KOPT-K1 (cell line): ENCODE measurements at regions not wholly inside any gene's neighbourhood (a gene's known extent, or its start where the extent isn't known, plus 50 kb on each side); places are given as distances from the start of the nearest gene placed in this dataset.

Experiments used
- H3K27ac ChIP-seq: fragments of 200-600 bp; sonication (generic); 2 replicates; pipeline ENCODE4 v1.5.1; 2016; ENCODE audit warnings: antibody characterized with exemption, mild to moderate bottlenecking, low read depth, low read length; ENCODE audit not compliant: poor library complexity, severe bottlenecking
- H3K36me3 ChIP-seq: fragments of 200-600 bp; sonication (generic); 2 replicates; pipeline ENCODE4 v1.5.1; 2017; ENCODE audit warnings: antibody characterized with exemption, mild to moderate bottlenecking, low read length, moderate library complexity; ENCODE audit not compliant: insufficient read depth
- H3K9me3 ChIP-seq: fragments of 200-600 bp; sonication (generic); 2 replicates; pipeline ENCODE4 v1.5.1; 2017; ENCODE audit warnings: antibody characterized with exemption, low read length, mild to moderate bottlenecking; ENCODE audit not compliant: insufficient read depth, poor library complexity, severe bottlenecking

- Histone ChIP-seq H3K9me3 (no peaks in the 10 kb centered on the region), H3K27ac (no peak overlapping the region), H3K36me3 (no peaks in the 10 kb centered on the region)
These were observed 83.2 kb downstream of the FOXD1 start for GRCh38 chr5:73365301-73365853.

GRCh38 chr5:73363911-73364730, 84.5 kb downstream of the FOXD1 start:
- H3K27ac ChIP-seq: no peak overlapping the region
- H3K36me3 ChIP-seq: no peaks in the 10 kb centered on the region
- H3K9me3 ChIP-seq: no peaks in the 10 kb centered on the region

GRCh38 chr5:73359395-73359794, 89.2 kb downstream of the FOXD1 start:
- Histone ChIP-seq H3K9me3 (no peaks in the 10 kb centered on the region), H3K27ac (no peak overlapping the region), H3K36me3 (no peaks in the 10 kb centered on the region)

GRCh38 chr5:73358366-73358765, 90.2 kb downstream of the FOXD1 start:
- Histone ChIP-seq H3K9me3 (no peaks in the 10 kb centered on the region), H3K27ac (no peak overlapping the region), H3K36me3 (no peaks in the 10 kb centered on the region)

GRCh38 chr5:73357576-73357975, 91.0 kb downstream of the FOXD1 start:
- H3K27ac ChIP-seq: no peak overlapping the region
- H3K9me3 ChIP-seq: no peaks in the 10 kb centered on the region
- H3K36me3 ChIP-seq: no peaks in the 10 kb centered on the region

- Histone ChIP-seq H3K9me3 (no peaks in the 10 kb centered on the region), H3K36me3 (no peaks in the 10 kb centered on the region), H3K27ac (no peak overlapping the region)
These were observed 93.5 kb downstream of the FOXD1 start for GRCh38 chr5:73355108-73355507.

GRCh38 chr5:73354406-73354805, 94.2 kb downstream of the FOXD1 start:
- Histone ChIP-seq H3K27ac (no peak overlapping the region), H3K9me3 (no peaks in the 10 kb centered on the region), H3K36me3 (no peaks in the 10 kb centered on the region)

- Histone ChIP-seq H3K27ac (no peak overlapping the region), H3K9me3 (no peaks in the 10 kb centered on the region), H3K36me3 (no peaks in the 10 kb centered on the region)
These were observed 95.8 kb downstream of the FOXD1 start for GRCh38 chr5:73352649-73353230.

GRCh38 chr5:73352243-73352642, 96.3 kb downstream of the FOXD1 start:
- Histone ChIP-seq H3K9me3 (peaks cover under 1% of the 10 kb centered on the region), H3K36me3 (no peaks in the 10 kb centered on the region), H3K27ac (no peak overlapping the region)

- Histone ChIP-seq H3K36me3 (no peaks in the 10 kb centered on the region), H3K27ac (no peak overlapping the region), H3K9me3 (peaks cover 7% of the 10 kb centered on the region)
These were observed 97.0 kb downstream of the FOXD1 start for GRCh38 chr5:73351593-73351992.

- no peaks in the 10 kb centered on the region for H3K36me3 ChIP-seq
- no peak overlapping the region for H3K27ac ChIP-seq
- H3K9me3 ChIP-seq: peaks cover 18% of the 10 kb centered on the region
These were observed 101.6 kb downstream of the FOXD1 start for GRCh38 chr5:73346878-73347408.

- Histone ChIP-seq H3K36me3 (no peaks in the 10 kb centered on the region), H3K9me3 (peaks cover 18% of the 10 kb centered on the region), H3K27ac (no peak overlapping the region)
These were observed 103.7 kb downstream of the FOXD1 start for GRCh38 chr5:73344835-73345234.

- Histone ChIP-seq H3K27ac (no peak overlapping the region), H3K36me3 (no peaks in the 10 kb centered on the region), H3K9me3 (peaks cover 8% of the 10 kb centered on the region)
These were observed 108.9 kb downstream of the FOXD1 start for GRCh38 chr5:73339711-73340110.

- no peak overlapping the region for H3K27ac ChIP-seq
- no peaks in the 10 kb centered on the region for H3K36me3 ChIP-seq
- H3K9me3 ChIP-seq: peaks cover 7% of the 10 kb centered on the region
These were observed 109.5 kb downstream of the FOXD1 start for GRCh38 chr5:73339051-73339575.

GRCh38 chr5:73338256-73339050, 110.1 kb downstream of the FOXD1 start:
- peaks cover 7% of the 10 kb centered on the region for H3K9me3 ChIP-seq
- H3K27ac ChIP-seq: no peak overlapping the region
- no peaks in the 10 kb centered on the region for H3K36me3 ChIP-seq
